HK-2 (cell line): ENCODE measurements at regions not wholly inside any gene's neighbourhood (a gene's known extent, or its start where the extent isn't known, plus 50 kb on each side); places are given as distances from the start of the nearest gene placed in this dataset.
A peak's percentile ranks its signal among the peaks of the same experiment; 100 is the strongest.

Source experiments
- DNase-seq: peaks from one replicate; pipeline ENCODE4 v3.0.0-alpha.2; 2018; ENCODE audit not compliant: unreplicated experiment

- DNase-seq, result no peak
Measured at GRCh38 chr1:182196897-182197870, 135.7 kb upstream of the ZNF648 start.

DNA sequence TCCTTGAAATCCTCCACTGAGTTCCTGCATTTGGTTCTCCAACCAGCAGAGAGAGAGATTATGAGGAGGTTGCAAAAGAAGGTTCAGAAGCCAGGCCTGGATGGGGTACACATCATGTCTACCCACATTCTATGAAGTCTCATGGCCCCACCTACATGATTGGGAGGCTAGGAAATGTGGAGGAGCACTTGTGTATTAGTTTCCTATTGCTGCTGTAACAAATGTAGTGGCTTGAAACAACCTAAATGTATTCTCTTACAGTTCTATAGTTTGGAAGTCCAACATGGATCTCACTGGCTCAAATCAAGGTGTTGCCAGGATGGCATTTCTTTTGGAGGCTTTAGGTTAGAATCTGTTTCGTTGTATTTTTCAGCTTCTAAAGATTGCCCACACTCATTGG is 134.2 kb upstream of the ZNF648 start:
- DNase-seq, result no peak

DNA sequence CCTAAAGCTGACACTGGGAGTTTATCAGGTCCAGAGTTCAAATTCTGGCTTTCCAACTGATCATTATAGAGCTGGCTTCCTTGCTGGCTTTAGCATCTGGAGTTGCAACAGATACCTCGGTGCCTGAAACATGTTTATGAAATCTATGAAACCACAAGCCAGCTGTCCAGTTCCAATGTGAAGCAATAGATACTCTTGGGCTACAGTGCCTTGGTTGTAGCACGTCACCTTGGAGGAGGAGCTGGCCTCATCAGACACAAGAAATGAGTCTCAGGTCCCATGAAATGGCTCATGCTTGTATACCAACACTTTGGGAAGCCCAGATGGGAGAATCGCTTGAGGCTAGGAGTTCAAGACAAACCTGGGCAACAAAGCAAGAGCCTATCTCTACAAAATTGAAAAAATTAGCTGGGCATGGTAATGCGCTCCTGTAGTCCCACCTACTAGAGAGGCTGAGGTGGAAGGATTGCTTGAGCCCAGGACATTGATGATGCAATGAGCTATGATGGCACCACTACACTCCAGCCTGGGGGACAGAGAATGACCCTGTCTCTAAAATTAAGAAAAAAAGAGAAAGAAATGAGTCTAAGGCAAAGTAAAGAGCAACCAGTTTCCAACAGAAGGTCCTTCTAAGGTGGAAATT is 132.5 kb upstream of the ZNF648 start:
- DNase-seq, result no peak

- DNase-seq, result no peak
Measured at GRCh38 chr1:182192966-182193365, 131.5 kb upstream of the ZNF648 start.

- no peak for DNase-seq
Measured at GRCh38 chr1:182192215-182192614, 130.7 kb upstream of the ZNF648 start.

GRCh38 chr1:182191381-182192115 is 130.0 kb upstream of the ZNF648 start:
- no peak for DNase-seq

DNA sequence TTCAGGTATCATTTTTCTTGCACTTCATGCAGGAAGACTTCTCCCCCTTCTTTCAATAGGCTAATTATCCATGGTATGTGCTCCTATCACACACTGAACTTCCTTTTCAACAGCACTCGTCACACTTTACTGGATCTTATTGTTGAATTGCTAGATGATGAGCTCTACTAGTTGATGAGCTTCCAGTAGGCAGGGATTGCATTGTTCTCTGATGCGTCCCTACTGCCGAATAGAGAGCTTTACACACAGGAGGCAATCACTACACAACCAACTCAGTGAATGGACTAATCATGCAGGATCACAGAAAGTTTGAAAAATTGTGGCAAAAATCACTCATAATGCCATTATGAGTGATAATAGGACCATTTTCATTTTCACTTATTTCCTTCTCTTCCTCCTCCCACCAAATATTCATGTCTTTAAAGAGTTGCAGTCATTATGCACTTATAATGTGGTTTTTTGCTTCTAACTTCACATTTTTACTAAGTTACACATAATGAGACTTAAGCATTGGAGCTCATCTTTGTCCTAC is 128.1 kb upstream of the ZNF648 start:
- DNase-seq, result no peak

DNA sequence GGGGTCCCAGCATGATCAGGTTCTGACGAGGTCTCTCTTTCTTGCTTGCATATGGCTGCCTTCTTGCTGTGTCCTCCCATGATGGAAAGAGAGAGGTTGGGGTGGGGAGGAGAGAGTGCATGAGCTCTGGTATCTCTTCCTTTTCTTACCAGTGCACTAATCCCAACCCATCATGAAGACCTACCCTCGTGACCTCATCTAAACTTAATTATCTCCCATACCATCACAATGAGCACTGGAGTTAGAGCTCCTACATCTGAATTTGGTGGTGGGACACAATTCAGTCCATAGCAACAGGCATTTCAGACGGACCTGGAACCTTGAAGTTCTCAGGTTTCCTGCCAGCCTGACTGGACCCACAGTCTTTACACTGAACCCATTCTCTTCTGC is 125.2 kb upstream of the ZNF648 start:
- DNase-seq, result no peak

DNA sequence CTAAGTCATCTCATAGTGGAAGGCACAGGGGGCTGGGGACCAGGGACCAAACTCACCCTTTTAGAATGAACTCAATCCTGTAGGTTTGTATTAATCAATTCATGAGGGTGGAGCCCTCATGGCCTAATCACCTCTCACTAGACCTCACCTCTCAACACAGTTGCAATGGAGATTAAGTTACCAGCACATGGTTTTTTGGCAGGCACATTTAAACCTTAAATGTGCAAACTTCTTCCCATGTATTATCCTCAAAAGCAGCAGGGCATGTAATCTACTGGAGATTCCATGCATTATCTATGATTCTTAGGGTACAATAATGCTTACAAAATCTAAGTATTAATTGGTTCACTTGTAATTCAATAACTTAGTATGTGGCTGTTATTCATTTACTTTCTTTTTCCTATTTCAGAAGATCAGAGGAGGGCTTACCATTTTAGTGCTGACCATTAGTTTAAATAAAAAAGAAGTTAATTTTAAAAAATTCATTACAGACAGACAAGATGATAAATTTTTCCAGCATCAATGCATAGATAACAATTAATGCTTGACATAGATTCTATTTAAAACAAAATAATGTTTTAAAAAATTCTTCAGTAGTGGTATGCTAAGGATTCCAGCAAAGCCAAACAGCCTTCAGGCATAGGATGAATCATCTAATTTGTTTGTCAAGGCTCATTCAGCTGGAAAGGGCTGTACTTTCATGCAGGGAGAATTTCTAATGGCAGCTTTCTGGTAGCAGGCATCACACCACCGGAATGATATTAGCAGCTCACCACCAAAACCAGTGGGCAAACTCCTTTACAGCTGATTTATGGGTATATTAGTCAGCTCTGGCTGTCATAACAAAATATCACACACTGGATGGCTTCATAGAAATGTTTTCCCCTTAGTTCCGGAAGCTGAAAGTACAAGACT is 124.6 kb upstream of the ZNF648 start:
- DNase-seq, result peak; percentile 62

GRCh38 chr1:182185136-182185535 is 123.6 kb upstream of the ZNF648 start:
- DNase-seq, result no peak

- DNase-seq, result no peak
Measured at GRCh38 chr1:182183606-182184005, 122.1 kb upstream of the ZNF648 start.

- no peak for DNase-seq
Measured at GRCh38 chr1:182182311-182182710, 120.8 kb upstream of the ZNF648 start.

- DNase-seq, result no peak
Measured at GRCh38 chr1:182181167-182181572, 119.7 kb upstream of the ZNF648 start.

DNA sequence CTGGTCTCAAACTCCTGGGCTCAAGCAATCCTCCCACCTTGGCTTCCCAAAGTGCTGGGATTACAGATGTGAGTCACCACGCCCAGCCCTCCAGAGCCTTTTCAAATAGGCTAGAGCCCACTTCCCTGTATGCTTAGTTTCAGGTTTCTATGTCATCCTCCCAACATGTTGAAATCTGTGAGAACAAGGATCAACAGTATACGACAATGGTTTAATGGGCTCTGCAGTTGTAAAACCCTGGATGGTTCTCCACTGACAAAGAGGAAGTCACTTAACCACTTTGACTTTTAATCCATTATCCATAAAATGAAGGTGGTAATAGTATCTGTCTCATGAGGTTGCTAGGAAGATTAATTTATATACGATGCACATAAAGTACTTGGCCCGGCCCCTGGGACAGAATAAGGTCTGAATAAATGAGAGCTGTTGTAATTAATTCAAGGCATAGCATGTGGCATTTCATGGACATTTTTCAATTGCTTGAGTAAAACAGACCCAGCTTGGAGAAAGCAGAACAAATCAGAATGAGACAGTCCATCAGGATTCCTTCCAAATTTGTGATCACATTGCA is 113.9 kb upstream of the ZNF648 start:
- DNase-seq, result no peak

DNA sequence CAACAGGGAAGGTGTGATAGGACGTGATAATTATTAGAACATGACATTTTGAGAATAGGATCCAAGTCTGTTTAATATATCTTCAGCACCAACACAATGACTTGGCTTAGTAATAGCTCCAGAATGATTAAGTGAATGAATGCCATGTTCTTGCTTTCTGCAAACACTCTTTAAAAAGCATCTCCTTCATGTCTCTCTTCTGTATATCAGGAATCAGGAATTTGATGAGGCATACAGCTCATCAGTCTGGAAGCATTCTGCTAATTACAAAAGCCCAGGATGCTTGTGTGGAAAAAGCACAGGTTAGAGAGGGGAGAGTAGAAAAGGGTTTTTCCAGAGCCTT is 113.0 kb upstream of the ZNF648 start:
- no peak for DNase-seq

- no peak for DNase-seq
Measured at GRCh38 chr1:182173808-182174512, 112.4 kb upstream of the ZNF648 start.

GRCh38 chr1:182172699-182173098 is 111.2 kb upstream of the ZNF648 start:
- DNase-seq, result no peak

DNA sequence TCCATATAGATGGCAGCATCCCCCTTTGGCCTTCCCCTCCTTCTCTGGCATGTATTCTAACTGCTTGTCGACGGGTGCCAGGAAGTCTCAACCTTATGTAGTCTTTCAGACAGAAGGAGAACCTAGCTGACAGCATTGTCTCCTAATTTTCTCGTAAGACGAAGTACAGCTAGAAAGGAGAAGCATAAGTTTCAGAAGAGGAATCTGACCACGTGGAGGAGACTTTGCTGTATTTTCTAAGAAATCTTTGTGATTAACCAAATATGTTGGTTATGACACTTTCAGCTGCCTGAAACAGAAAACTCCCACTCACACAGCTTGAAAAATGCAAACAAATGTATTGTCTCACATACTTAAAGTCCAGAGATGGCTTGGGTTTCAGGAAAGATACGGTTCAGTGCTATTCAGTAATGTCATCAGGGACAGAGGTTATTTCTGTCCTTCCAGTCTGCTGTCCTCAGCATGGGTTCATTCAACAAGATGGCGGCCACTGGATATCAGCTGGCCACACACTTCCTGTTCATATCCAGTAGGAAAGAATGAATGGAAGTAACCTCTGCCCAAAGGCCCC is 109.5 kb upstream of the ZNF648 start:
- no peak for DNase-seq

DNA sequence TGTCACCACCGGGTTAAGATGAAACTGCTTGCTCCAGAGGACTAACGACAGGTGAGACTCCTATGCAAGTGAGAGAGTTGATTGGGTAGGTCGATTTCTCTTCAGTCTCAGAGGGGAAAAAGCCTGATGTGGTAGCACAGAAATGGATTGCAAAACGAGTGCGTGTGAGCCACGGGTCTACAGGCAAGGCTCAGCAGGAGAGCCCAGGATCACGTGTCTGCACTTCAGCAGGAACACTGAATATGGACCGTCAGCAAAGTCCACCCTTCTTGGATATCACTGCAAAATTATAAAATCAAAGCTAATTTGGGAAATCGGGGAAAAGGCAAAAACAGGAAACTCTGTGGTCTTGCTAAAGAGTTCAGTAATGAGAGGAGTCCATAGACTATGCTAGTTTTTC is 107.7 kb upstream of the ZNF648 start:
- no peak for DNase-seq

- no peak for DNase-seq
Measured at GRCh38 chr1:182166750-182167149, 105.2 kb upstream of the ZNF648 start.
